Large intestine (tissue), 3 donors: ENCODE measurements at regions not wholly inside any gene's neighbourhood (a gene's known extent, or its start where the extent isn't known, plus 50 kb on each side); places are given as distances from the start of the nearest gene placed in this dataset.

ENCODE experiments used
- DNase-seq, 2 donors: peaks; one replicate each; pipeline versions ENCODE4 v3.0.0 to v3.0.0-alpha.2; 2013
- H3K27ac ChIP-seq: one replicate; pipeline ENCODE4 v1.5.1; 2013; ENCODE audit warnings: low read length
- H3K27me3 ChIP-seq: 2 replicates; pipeline ENCODE4 v1.6.1; 2013; ENCODE audit warnings: low read length; ENCODE audit not compliant: control insufficient read depth, insufficient read depth
- H3K36me3 ChIP-seq: 2 replicates; pipeline ENCODE4 v1.6.1; 2013; ENCODE audit warnings: low read length; ENCODE audit not compliant: control insufficient read depth, insufficient read depth
- H3K4me1 ChIP-seq: one replicate; pipeline ENCODE4 v1.6.1; 2013; ENCODE audit warnings: low read length; ENCODE audit not compliant: control insufficient read depth, insufficient read depth
- H3K4me3 ChIP-seq: one replicate; pipeline ENCODE4 v1.5.1; 2013; ENCODE audit warnings: low read length
- H3K9me3 ChIP-seq: one replicate; pipeline ENCODE4 v1.6.1; 2013; ENCODE audit warnings: mild to moderate bottlenecking, low read depth, low read length, moderate library complexity; ENCODE audit not compliant: control insufficient read depth
- WGBS: methylation state at CpG from one replicate; pipeline ENCODE4 v1.1.5; 2013; ENCODE audit warnings: low lambda C conversion rate; ENCODE audit not compliant: insufficient coverage; 5-methylcytosine and 5-hydroxymethylcytosine counted together

DNA sequence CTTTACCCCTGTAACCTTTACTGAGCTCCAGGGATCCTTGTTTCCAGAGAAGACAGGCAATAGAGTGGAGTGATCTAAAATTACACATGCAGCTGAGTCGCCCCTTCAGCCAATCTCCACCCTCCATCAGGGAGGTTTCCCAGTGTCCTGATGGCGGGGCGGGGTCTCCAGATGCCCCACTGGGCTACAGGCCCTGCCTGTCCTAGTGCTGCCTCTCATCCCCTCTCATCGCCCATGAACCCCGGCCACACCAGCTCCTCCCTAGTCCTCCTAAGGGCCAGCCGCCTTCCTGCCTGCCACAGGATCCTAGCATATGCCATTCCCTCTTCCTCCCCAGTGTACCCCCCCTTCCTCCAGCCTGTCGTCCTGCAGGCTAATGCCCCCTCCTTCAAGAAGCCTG is 144.1 kb upstream of the GLI2 start:
- peaks cover 28% of the 10 kb centered on the region for H3K27me3 ChIP-seq
- H3K4me3 ChIP-seq = no peak overlapping the region
- no peaks in the 10 kb centered on the region for H3K36me3 ChIP-seq
- no peak for DNase-seq
- no peaks in the 10 kb centered on the region for H3K9me3 ChIP-seq
- H3K4me1 ChIP-seq = peaks cover 17% of the 10 kb centered on the region
- no CpG with 5 or more reads among the region's 7 CpGs for WGBS
- H3K27ac ChIP-seq = no peak overlapping the region

DNA sequence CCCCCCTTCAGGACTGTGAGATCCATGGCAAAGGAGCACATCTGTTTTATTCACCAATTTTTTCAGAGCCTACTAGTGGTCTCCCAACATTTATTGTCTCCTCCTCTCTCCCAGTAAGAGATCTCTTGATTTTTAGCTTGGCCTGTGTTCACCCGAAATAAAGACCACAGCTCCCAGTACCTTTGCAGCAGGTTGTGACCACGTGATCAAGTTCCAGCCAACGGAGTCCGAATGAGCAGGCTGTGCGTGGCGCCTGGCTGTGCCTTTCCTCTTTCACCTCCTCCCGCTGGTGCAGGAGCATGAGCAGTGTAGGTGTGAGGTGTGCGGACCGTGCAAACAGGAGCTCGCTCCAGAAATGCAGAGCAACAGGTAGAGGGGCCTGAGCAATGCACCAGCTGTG is 143.6 kb upstream of the GLI2 start:
- Histone ChIP-seq H3K4me3 (no peak overlapping the region), H3K27me3 (peaks cover 23% of the 10 kb centered on the region), H3K9me3 (no peaks in the 10 kb centered on the region), H3K4me1 (peaks cover 17% of the 10 kb centered on the region), H3K27ac (no peak overlapping the region), H3K36me3 (no peaks in the 10 kb centered on the region)
- DNase-seq = no peak
- no CpG with 5 or more reads among the region's 10 CpGs for WGBS

DNA sequence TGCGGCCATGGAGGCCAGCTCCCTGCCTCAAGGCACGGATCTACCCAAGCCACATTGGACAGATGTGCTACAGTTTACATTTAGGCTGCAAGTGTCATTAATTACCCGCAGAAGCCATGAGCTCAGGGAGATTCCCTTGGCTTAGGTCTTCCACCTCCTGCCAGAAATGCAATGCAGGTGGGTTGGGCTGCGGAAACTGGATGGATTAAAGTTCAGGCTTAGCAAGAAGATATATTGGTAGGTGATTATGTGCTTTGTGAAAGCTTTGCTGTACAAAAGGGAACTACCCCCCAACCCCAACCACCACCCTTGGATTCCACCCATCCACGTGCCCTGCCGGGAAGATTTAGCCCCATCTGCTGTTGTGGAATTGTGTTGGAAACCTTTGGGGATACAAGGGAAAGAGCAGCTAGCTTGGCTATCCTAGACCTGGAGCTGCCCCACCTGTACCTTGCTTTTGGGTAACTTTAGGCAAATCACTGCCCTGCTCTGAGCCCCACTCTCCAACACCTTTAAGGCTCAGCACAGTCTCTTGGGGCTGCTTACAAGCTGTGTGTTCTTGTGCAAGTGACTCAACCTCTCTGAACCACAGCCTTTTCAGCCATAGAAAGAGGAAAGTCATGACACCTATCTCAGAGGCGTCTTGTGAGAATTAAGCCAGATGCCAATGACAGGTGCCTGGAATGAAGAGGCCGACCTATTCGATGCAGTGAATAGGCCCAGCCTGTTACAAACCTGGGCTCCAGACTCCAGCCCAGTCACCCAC is 141.6 kb upstream of the GLI2 start:
- Histone ChIP-seq H3K36me3 (no peaks in the 10 kb centered on the region), H3K27me3 (peaks cover 4% of the 10 kb centered on the region), H3K9me3 (peaks cover 3% of the 10 kb centered on the region), H3K4me3 (no peak overlapping the region), H3K4me1 (peaks cover 17% of the 10 kb centered on the region), H3K27ac (no peak overlapping the region)
- no CpG with 5 or more reads among the region's 9 CpGs for WGBS
- peak; percentile 49 to 73 for DNase-seq

DNA sequence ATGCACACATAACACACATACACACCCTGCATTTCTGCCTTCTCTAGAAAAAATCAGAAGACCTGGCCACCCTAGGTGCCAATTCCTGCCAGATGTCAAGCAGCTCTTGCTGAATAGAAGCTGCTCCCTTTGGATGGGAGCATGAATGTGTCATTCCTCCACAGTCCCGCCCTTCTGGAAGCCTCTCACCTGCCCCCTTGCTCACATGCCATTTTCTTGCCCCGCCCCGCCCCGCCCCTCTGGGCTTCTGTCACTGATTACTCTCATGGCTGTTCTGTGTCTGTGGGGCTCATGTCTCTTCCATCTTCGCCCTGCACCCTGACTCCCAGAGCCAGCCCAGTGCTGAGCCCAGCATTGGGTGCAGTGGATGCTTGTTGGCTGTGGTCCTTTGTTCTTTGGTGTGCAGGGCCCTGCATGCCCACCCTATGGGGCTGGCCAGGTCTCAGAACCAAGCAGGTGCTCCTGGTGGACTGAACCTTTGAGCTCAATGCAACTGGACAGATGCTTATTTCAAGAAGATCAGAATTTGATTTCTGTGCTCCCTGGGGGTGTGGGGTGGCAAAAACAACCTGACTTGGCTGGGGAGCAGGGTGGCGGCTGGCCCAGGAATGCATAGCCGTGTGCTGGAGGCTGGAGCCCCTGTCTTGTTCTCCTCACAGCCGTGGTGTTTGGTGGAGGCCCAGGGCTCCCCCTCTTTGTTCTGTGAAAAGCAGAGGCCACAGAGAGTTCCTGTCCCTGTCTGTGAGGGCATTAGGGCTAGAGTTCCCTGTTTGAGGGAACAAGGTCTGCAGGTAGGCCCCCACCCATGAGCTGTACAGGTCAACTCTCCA is 140.6 kb upstream of the GLI2 start:
- Histone ChIP-seq H3K36me3 (no peaks in the 10 kb centered on the region), H3K4me3 (no peak overlapping the region), H3K27ac (no peak overlapping the region), H3K27me3 (peaks cover under 1% of the 10 kb centered on the region), H3K9me3 (peaks cover 3% of the 10 kb centered on the region), H3K4me1 (peaks cover 17% of the 10 kb centered on the region)
- WGBS = no CpG with 5 or more reads among the region's 8 CpGs
- peak; percentile 65 to 83 for DNase-seq

DNA sequence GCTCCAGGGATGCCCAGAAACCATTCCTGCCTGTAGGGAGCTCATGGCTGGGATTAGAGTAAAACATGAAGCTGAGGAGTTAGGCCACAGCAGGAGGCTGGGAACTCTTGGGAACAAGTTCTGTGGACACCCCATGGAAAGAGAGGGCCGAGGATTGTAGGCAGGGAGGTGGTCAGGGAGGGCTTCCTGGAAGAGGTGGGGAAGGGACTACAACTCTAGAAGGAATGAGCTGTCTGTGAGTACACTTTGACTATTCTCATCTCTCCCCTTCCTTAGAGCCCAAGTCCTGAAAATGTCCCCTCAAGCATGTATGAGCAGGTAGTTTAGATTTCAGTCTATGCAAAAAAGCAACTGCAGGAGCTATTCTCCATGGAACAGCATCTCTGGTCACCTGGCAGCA is 139.9 kb upstream of the GLI2 start:
- H3K4me1 ChIP-seq = peaks cover 17% of the 10 kb centered on the region
- no peak for DNase-seq
- no peaks in the 10 kb centered on the region for H3K36me3 ChIP-seq
- H3K9me3 ChIP-seq = peaks cover 3% of the 10 kb centered on the region
- no peaks in the 10 kb centered on the region for H3K27me3 ChIP-seq
- no peak overlapping the region for H3K4me3 ChIP-seq
- no peak overlapping the region for H3K27ac ChIP-seq
- WGBS = no CpG with 5 or more reads among the region's 1 CpG

DNA sequence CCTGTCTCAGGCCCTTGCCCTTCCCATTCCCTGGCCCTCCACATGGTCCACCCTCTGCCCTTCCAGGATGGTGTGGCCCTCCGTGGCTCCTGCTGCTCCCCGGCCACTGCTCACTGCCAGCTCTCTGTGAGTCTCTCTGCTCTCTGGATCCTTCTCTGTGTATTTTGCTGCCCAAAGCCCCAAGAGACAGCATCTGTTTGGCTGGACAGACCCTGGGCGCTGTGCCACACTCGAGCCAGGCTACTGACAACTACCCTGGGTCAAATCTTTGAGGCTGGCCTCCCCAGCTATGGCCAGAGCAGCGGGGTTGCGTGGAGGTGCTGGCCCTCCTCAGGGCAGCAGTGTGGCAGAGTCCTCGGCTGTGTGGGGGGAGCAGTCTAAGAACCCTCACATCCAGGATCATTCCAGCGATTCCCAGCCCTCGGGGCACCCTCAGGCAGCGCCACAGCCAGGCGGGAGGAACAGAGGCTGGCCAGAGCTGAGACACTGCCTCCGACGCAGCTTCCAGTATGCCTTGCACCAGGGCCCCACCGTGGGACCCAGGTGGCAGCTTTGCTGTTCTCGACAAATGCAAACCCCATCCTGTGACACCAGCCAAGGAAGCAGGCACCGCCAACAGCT is 139.4 kb upstream of the GLI2 start:
- DNase-seq = no peak
- H3K4me1 ChIP-seq = peaks cover 17% of the 10 kb centered on the region
- no peak overlapping the region for H3K4me3 ChIP-seq
- no CpG with 5 or more reads among the region's 16 CpGs for WGBS
- no peaks in the 10 kb centered on the region for H3K36me3 ChIP-seq
- no peak overlapping the region for H3K27ac ChIP-seq
- no peaks in the 10 kb centered on the region for H3K27me3 ChIP-seq
- H3K9me3 ChIP-seq = peaks cover 3% of the 10 kb centered on the region

DNA sequence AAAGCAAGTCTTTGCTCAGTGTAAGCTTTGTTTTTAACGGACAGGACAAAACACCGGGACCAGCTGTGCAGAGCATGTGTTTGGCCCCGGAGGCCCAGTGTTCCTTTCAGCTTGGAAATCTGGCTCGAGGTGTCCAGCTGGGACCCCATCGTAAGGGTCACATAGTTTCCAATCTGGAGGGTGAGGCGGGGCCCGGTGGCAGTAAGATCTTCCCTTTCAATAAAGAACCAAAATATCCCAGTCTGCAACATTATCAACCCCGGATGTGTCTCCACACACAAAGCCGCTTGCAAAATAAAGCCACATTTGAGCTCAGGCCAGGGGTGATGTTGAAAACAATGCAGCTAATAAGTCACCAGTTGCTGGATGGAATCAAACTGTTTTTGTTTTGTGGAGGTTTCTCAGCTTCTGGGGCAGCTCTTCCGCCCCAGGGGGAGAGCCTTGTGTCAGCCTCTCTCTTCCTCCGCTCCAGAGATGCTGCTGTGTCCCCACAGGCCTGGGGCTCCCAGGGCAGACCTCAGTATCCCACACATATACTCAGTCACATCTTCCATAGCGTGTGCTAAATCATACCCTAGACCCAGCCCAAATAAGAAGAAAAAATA is 138.6 kb upstream of the GLI2 start:
- no peak for DNase-seq
- H3K4me1 ChIP-seq = peaks cover 17% of the 10 kb centered on the region
- no peak overlapping the region for H3K27ac ChIP-seq
- H3K9me3 ChIP-seq = peaks cover 3% of the 10 kb centered on the region
- no peaks in the 10 kb centered on the region for H3K27me3 ChIP-seq
- WGBS = no CpG with 5 or more reads among the region's 12 CpGs
- H3K4me3 ChIP-seq = no peak overlapping the region
- no peaks in the 10 kb centered on the region for H3K36me3 ChIP-seq

DNA sequence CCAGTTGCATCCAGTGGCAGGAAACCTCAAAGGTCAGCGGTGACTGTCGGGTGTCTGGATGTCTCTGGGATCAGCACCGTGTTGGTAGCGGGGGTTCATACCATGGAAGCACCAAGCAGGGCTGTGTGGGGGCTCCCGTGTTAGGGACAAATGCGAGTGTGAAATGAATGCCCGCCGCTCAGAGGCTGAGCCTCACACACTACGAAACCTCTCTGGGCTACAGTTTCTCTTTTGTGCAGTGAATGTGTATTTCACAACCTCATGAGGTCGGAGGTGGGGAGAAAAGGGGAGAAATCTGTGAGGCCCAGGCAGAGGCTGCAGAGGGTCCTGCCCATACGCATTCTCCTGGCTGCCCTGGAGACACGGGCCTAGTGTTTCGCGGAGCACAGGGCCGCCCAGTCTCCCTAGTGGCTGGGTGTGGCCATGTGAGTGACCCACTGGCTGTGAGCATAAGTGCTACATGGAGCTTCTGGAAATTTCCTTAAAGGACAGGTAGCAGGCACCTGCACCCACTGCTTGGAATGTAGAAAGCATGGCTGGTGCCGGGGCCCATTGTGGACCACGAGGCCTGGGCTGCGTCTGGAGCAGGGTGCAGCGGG is 138.0 kb upstream of the GLI2 start:
- no peaks in the 10 kb centered on the region for H3K27me3 ChIP-seq
- no peak for DNase-seq
- H3K9me3 ChIP-seq = peaks cover 3% of the 10 kb centered on the region
- no peak overlapping the region for H3K4me3 ChIP-seq
- H3K27ac ChIP-seq = no peak overlapping the region
- H3K4me1 ChIP-seq = peaks cover 17% of the 10 kb centered on the region
- WGBS = no CpG with 5 or more reads among the region's 19 CpGs
- no peaks in the 10 kb centered on the region for H3K36me3 ChIP-seq

DNA sequence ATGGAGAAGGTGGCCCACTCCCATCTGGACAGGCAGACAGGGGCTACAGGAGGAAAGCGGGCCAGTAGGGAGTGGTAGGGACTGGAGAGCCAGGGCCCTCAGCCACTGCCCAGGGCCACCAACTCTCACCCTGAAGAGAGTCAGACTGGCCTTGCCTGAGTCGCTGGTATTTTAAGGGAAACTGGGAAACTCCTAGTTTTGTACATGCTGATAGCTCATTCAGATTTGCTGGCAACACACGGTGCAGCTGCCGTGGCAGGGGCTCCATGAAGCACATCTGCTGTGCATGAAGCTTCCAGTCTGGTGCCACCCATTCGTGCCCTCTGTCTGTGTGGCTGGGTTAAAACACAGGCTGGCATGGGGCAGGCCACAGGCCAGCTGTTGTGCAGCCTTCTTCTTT is 137.3 kb upstream of the GLI2 start:
- Histone ChIP-seq H3K4me1 (peaks cover 17% of the 10 kb centered on the region), H3K27ac (no peak overlapping the region), H3K9me3 (peaks cover 3% of the 10 kb centered on the region), H3K36me3 (no peaks in the 10 kb centered on the region), H3K4me3 (no peak overlapping the region), H3K27me3 (no peaks in the 10 kb centered on the region)
- DNase-seq = no peak
- WGBS = no CpG with 5 or more reads among the region's 5 CpGs

DNA sequence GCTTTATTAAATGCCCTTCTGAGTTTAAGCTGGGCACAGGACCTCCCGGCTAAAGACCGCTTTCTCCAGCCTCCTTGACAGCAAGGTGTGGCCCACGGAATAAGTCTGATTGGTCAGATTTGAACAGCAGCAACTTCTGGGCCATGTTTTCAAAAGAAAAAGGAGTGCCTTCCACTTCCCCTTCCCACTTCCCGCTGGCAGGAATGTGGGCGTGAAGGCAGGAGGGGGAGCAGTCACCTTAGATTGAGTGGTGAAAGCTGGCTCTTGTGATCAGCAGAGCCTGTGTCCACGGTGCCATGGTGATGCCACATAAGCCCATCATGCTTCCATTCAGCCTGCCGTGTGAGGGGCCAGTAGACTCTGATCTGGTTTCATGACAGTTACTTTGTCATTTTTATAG is 136.6 kb upstream of the GLI2 start:
- Histone ChIP-seq H3K4me3 (no peak overlapping the region), H3K36me3 (no peaks in the 10 kb centered on the region), H3K4me1 (peaks cover 12% of the 10 kb centered on the region), H3K9me3 (peaks cover 3% of the 10 kb centered on the region), H3K27ac (no peak overlapping the region), H3K27me3 (no peaks in the 10 kb centered on the region)
- DNase-seq = no peak
- WGBS = 83% methylated on average over 2 of the region's 7 CpGs
